T-helper 1 cell treated with Interleukin-12 subunit alpha and Interleukin-12 subunit beta and Interleukin-4 antibody, amounts not matched to agents 30 μg/mL and 1 μg/mL, for 36 hours (primary cell): ENCODE measurements at regions not wholly inside any gene's neighbourhood (a gene's known extent, or its start where the extent isn't known, plus 50 kb on each side); places are given as distances from the start of the nearest gene placed in this dataset.
"Not testable (repeated sequence)": the region's sequence is repeated elsewhere in the genome, so short reads cannot be mapped to it uniquely, and the experiment has no call there.

Source experiments
- H3K27ac Mint-ChIP-seq: one replicate; pipeline ENCODE4 v1.8.0; 2021; ENCODE audit warnings: mild to moderate bottlenecking, mixed read lengths
- H3K27me3 Mint-ChIP-seq: one replicate; pipeline ENCODE4 v1.8.0; 2021; ENCODE audit warnings: low read depth, mixed read lengths
- H3K36me3 Mint-ChIP-seq: one replicate; pipeline ENCODE4 v1.8.0; 2021; ENCODE audit warnings: low read depth, mixed read lengths
- H3K4me1 Mint-ChIP-seq: one replicate; pipeline ENCODE4 v1.8.0; 2021; ENCODE audit warnings: low read depth, mixed read lengths
- H3K4me3 Mint-ChIP-seq: one replicate; pipeline ENCODE4 v1.8.0; 2021; ENCODE audit warnings: mild to moderate bottlenecking, moderate library complexity, mixed read lengths
- H3K9me3 Mint-ChIP-seq: one replicate; pipeline ENCODE4 v1.8.0; 2021; ENCODE audit warnings: mixed read lengths

DNA sequence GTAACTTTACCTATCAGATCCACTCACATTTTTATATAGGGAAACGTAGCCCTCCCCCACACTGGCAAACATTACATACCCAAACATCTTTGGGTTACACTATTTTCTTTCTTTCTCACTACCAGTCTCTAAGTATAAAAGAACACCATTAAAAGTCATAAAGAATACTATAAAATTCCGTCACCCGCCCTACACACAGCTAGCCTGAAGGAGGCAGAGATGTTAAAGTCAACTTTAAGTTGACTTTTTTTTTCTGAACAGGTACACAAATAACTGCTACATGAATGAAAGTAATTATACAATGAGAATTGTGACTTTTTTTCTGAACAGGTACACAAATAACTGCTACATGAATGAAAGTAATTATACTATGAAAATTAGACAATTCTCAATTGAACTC is 628.3 kb downstream of the NUP35 start:
- Mint-ChIP-seq H3K27ac (no peak overlapping the region), H3K27me3 (no peaks in the 10 kb centered on the region), H3K36me3 (no peaks in the 10 kb centered on the region)

DNA sequence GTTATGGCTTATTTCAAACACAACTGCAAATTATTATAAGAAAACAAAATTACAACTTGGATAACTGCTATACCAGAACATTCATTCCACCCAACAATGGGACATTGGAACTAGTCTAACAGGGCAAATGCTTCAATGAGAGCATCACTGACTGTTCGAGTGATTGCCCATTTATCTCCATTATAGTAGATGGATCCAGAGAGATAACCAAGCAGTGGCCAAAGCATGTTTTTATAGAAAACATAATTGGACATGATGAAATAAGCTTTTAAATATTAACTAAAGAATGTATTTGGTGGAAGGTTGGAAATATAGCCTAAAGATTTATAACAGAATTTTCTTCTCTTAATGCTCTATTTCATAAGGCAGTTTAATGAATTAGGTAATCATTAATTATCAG is 634.8 kb downstream of the NUP35 start:
- no peaks in the 10 kb centered on the region for H3K27me3 Mint-ChIP-seq
- no peaks in the 10 kb centered on the region for H3K4me1 Mint-ChIP-seq
- no peaks in the 10 kb centered on the region for H3K36me3 Mint-ChIP-seq
- H3K27ac Mint-ChIP-seq = no peak overlapping the region
- H3K9me3 Mint-ChIP-seq = no peaks in the 10 kb centered on the region
- H3K4me3 Mint-ChIP-seq = no peak overlapping the region

More for the DNA sequence above, 628.3 kb downstream of the NUP35 start:
- Mint-ChIP-seq H3K4me1 (no peaks in the 10 kb centered on the region), H3K4me3 (no peak overlapping the region), H3K9me3 (peaks cover 2% of the 10 kb centered on the region)

DNA sequence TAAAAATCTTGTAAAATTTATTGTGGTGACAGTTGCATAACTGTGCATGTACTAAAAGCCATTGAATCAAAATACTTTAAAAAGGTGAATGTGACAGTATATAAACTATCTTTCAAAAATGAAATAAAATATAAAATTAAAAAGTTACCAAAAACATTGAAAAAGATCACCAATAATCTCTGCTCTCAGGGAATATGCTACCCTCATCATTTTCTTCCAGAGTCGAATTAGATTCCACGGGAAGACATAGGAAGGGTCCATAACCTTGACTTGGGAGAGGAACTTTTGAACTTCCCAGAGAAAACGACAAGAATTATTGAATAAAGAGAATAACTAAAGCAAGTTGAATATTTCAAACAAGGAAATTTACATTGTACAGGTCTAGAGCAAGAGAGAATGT is 649.5 kb downstream of the NUP35 start:
- Mint-ChIP-seq H3K4me3 (no peak overlapping the region), H3K4me1 (no peaks in the 10 kb centered on the region), H3K27ac (no peak overlapping the region), H3K9me3 (peaks cover 16% of the 10 kb centered on the region), H3K36me3 (no peaks in the 10 kb centered on the region), H3K27me3 (no peaks in the 10 kb centered on the region)

DNA sequence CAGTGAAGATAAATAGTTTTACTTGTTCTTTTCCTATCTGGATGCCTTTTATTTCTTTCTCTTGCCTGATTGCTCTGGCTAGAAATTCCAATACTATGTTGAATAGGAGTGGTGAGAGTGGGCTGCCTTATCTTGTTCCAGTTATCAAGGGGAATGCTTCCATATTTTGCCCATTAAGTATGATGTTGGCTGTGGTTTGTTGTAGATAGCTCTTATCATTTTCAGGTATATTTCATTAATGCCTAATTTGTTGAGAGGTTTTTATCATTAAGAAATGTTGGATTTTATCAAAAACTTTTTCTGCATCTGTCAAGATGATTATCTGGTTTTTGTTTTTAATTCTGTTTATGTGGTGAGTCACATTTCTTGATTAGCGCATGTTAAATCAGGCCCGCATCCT is 655.8 kb downstream of the NUP35 start:
- no peak overlapping the region for H3K4me3 Mint-ChIP-seq
- no peaks in the 10 kb centered on the region for H3K36me3 Mint-ChIP-seq
- H3K27me3 Mint-ChIP-seq = no peaks in the 10 kb centered on the region
- H3K9me3 Mint-ChIP-seq = peaks cover 13% of the 10 kb centered on the region
- H3K27ac Mint-ChIP-seq = no peak overlapping the region
- no peaks in the 10 kb centered on the region for H3K4me1 Mint-ChIP-seq

DNA sequence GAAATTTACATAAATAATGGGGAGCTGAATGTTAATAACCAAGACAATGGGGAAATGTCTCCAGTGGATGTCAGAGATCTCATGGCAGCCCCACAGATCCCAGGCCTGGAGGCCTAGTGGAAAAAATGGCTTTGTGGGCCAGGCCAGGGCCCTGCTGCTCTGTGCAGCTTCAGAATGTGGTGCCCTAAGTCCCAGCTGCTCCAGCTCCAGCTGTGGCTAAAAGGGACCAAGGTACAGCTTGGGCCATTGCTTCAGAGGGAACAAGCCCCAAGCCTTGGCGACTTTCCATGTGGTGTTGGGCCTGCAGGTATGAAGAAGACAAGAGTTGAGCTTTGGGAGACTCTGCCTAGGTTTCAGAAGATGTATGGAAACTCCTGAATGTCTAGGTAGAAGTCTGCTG is 658.2 kb downstream of the NUP35 start:
- Mint-ChIP-seq H3K27ac (no peak overlapping the region), H3K4me1 (no peaks in the 10 kb centered on the region), H3K9me3 (peaks cover 3% of the 10 kb centered on the region), H3K27me3 (no peaks in the 10 kb centered on the region), H3K4me3 (no peak overlapping the region), H3K36me3 (no peaks in the 10 kb centered on the region)

DNA sequence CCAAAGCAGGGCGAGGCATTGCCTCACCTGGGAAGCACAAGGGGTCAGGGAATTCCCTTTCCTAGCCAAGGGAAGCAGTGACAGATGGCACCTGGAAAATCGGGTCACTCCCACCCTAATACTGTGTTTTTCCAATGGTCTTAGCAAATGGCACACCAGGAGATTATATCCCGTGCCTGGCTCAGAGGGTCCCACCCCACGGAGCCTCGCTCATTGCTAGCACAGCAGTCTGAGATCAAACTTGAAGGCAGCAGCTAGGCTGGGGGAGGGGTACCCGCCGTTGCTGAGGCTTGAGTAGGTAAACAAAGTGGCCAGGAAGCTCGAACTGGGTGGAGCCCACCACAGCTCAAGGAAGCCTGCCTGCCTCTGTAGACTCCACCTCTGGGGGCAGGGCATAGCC is 664.6 kb downstream of the NUP35 start:
- H3K36me3 Mint-ChIP-seq, H3K4me1 Mint-ChIP-seq, H3K27me3 Mint-ChIP-seq, H3K27ac Mint-ChIP-seq, H3K4me3 Mint-ChIP-seq: not testable (repeated sequence)
- peaks cover 24% of the 10 kb centered on the region for H3K9me3 Mint-ChIP-seq

DNA sequence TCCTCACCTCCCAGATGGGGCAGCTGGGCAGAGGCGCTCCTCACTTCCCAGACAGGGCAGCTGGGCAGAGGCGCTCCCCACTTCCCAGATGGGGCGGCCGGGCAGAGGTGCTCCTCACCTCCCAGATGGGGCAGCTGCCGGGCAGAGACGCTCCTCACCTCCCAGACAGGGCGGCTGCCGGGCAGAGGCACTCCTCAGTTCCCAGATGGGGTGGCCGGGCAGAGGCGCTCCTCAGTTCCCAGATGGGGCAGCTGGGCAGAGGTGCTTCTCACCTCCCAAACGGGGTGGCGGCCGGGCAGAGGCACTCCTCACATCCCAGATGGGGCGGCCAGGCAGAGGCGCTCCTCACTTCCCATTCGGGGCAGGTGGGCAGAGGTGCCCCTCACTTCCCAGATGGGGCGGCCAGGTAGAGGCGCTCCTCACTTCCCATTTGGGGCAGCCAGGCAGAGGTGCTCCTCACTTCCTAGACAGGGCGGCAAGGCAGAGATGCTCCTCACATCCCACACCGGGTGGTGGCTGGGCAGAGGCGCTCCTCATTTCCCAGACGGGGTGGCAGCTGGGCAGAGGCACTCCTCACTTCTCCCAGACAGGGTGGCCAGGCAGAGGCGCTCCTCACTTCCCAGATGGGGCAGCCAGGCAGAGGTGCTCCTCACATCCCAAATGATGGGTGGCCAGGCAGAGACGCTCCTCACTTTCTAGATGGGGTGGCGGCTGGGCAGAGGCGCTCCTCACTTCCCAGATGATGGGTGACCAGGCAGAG is 668.1 kb downstream of the NUP35 start:
- not testable (repeated sequence) for H3K36me3 Mint-ChIP-seq, H3K27me3 Mint-ChIP-seq, H3K4me3 Mint-ChIP-seq, H3K27ac Mint-ChIP-seq, H3K4me1 Mint-ChIP-seq
- H3K9me3 Mint-ChIP-seq = peaks cover 26% of the 10 kb centered on the region

DNA sequence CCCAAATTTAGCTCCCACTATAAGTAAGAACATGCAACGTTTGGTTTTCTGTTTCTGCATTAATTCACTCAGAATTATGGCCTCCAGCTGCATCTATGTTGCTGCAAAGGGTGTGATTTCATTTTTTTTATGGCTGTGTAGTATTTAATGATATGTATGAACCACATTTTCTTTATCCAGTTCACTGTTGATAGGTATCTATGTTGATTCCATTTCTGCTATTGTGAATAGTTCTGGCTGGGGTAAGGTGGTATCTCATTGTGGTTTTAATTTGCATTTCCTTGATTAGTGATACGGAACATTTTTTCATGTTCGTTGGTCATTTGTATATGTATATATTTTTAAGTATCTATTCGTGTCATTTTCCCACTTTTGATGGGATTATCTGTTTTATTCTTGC is 674.3 kb downstream of the NUP35 start:
- Mint-ChIP-seq H3K36me3 (no peaks in the 10 kb centered on the region), H3K9me3 (peaks cover 5% of the 10 kb centered on the region), H3K4me1 (no peaks in the 10 kb centered on the region), H3K27me3 (no peaks in the 10 kb centered on the region), H3K27ac (no peak overlapping the region), H3K4me3 (no peak overlapping the region)

DNA sequence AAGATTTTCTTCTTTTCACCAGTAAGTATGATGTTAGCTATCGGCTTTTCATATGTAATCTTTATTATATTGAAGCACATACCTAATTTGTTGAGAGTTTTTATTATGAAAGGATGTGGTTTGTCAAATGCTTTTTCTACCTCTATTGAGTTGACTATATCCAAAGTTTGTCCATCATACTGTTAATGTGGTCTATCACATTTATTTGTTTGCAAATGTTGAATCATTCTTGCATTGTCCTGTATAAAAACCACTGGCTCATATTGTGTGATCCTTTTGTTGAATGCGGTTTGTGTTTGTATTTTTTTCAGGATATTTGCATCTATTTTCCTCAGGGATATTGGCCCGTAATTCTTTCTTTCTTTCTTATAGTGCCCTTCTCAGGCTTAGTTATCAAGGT is 675.5 kb downstream of the NUP35 start:
- Mint-ChIP-seq H3K9me3 (no peaks in the 10 kb centered on the region), H3K4me1 (no peaks in the 10 kb centered on the region), H3K27ac (no peak overlapping the region), H3K4me3 (no peak overlapping the region), H3K36me3 (no peaks in the 10 kb centered on the region), H3K27me3 (no peaks in the 10 kb centered on the region)

DNA sequence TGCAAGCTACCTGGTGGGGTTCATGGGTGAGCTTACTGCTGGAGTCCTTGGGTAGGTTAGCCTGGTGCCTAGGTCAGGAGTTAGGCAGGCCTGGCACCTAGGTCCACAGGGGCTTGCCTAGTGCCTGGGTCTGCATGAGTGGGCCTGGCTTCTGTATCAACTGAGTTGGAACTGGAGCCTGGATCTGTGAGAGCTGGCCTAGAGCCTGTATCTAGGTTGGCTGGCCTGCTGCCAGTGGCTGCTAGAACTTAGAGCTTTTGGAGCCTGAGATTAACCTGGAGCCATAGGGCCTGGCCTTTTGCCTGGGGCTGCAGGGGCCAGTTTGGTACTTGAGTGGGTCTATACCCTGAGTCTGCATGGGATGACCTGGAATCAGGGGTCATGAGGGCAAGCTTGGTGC is 679.4 kb downstream of the NUP35 start:
- Mint-ChIP-seq H3K9me3 (no peaks in the 10 kb centered on the region), H3K4me3 (no peak overlapping the region), H3K27ac (no peak overlapping the region)

DNA sequence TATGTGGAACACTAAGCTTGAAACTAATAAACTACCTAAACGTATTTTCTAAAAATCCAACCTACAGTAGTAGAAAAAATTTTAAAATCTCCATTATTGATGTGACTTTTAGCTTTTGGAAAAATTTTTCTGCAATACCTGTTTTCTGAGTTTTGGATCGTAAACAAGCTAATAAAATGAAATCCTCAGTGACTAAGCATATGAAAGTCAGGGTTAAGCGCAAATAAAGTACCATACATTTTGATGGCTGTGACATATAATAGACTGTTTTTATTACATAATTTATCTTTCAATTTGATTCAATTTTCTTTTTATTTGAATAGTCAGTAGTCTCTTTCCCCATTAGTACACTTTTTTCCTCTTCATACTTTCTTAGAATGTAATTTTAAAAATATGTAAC is 683.6 kb downstream of the NUP35 start:
- no peak overlapping the region for H3K27ac Mint-ChIP-seq
- H3K4me3 Mint-ChIP-seq = no peak overlapping the region
- no peaks in the 10 kb centered on the region for H3K36me3 Mint-ChIP-seq
- H3K9me3 Mint-ChIP-seq = no peaks in the 10 kb centered on the region
- no peaks in the 10 kb centered on the region for H3K4me1 Mint-ChIP-seq
- no peaks in the 10 kb centered on the region for H3K27me3 Mint-ChIP-seq

More for the DNA sequence above, 679.4 kb downstream of the NUP35 start:
- Mint-ChIP-seq H3K27me3 (no peaks in the 10 kb centered on the region), H3K4me1 (no peaks in the 10 kb centered on the region), H3K36me3 (no peaks in the 10 kb centered on the region)

DNA sequence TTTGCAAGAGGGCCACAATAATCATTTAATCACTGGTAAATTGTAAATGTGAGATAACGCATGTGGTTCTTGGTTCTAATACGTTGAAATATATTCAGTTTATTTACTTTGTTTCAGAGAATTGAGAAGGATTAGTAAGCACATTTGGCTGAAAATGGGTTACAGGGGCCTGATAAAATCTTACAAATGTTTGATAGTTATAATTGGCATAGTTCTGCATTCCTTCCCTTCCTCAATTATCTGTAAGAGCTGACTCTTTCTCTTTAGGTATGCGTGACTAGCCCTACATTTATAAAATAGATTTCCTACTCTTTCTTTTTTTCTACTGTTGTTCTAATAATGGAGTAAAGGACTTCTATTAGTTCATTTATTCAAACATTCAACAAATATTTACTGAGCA is 685.2 kb downstream of the NUP35 start:
- Mint-ChIP-seq H3K4me1 (no peaks in the 10 kb centered on the region), H3K4me3 (no peak overlapping the region), H3K9me3 (no peaks in the 10 kb centered on the region), H3K27me3 (no peaks in the 10 kb centered on the region), H3K27ac (no peak overlapping the region), H3K36me3 (no peaks in the 10 kb centered on the region)

DNA sequence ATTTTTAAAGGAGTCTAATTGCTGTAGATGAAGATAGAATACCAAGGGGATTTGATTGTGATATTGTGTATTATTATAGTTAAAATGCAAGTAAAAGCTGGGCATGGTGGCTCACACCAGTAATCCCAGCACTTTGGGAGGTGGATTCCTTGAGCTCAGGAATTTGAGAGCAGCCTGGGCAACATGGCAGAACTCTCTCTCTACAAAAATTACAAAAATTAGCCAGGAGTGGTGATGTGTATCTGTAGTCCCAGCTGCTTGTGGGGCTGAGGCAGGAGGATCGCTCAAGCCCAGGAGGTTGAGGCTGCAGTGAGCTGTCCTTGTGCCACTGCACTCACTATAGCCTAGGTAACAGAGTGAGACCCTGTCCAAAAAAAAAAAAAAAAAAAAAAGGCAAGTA is 687.0 kb downstream of the NUP35 start:
- no peak overlapping the region for H3K27ac Mint-ChIP-seq
- no peaks in the 10 kb centered on the region for H3K9me3 Mint-ChIP-seq
- H3K27me3 Mint-ChIP-seq = no peaks in the 10 kb centered on the region
- no peaks in the 10 kb centered on the region for H3K36me3 Mint-ChIP-seq
- no peaks in the 10 kb centered on the region for H3K4me1 Mint-ChIP-seq
- no peak overlapping the region for H3K4me3 Mint-ChIP-seq

DNA sequence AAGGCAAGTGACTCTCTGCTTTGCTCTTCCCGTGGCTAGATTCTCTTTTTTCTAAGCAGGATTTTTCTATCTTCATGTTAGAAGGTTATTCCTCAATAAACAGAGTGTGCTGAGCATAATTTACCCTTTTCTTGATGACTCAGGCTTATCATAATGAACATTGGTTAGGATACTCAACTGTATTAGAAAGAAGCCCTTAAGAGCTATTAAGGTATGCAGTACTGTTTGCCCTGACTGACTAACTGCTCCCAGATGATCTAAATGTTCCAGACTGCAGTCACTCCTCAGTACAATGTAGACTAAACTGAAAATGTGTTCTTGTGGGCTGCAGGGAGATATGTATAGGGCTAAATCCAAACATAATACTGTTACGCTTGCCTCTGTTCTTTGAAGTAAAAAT is 687.8 kb downstream of the NUP35 start:
- Mint-ChIP-seq H3K27ac (no peak overlapping the region), H3K4me1 (no peaks in the 10 kb centered on the region), H3K4me3 (no peak overlapping the region), H3K27me3 (no peaks in the 10 kb centered on the region), H3K9me3 (no peaks in the 10 kb centered on the region), H3K36me3 (no peaks in the 10 kb centered on the region)

DNA sequence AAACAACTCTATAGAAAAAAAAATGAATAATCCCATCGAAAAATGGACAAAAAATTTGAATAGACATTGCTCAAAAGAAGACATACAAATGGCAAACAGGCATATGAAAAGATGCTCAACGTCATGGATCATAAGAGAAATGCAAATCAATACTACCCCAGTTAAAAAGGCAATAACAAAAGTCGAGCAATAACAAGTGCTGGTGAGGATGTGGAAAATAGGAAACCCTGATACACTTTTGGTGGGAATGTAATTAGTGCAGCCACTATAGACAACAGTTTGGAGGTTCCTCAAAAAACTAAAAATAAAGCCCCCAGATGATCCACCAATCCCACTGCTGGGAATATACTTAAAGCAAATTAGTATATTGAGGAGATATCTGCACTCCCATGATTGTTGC is 701.5 kb downstream of the NUP35 start:
- Mint-ChIP-seq H3K27ac (no peak overlapping the region), H3K36me3 (no peaks in the 10 kb centered on the region), H3K4me1 (no peaks in the 10 kb centered on the region), H3K27me3 (no peaks in the 10 kb centered on the region), H3K4me3 (no peak overlapping the region), H3K9me3 (peaks cover 6% of the 10 kb centered on the region)

DNA sequence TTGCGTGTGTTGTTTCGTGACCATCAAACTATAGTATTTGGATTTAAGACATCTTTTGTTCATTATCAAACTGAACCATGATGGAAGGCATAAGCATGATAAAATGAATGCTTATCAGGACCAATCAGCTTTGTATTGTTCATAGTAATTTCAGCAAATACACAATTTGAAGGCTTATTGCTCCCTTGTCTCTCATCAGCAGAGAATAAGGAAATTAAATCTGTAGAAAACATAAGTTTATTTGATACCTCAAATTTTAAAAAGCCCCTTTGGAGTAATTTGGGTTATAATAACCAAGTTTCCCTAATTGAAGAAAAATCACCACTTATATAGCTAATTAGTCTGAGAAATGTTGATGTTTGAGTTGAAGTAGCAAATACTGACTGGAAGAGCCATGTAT is 705.7 kb downstream of the NUP35 start:
- no peak overlapping the region for H3K27ac Mint-ChIP-seq
- peaks cover 6% of the 10 kb centered on the region for H3K9me3 Mint-ChIP-seq
- H3K4me3 Mint-ChIP-seq = no peak overlapping the region
- no peaks in the 10 kb centered on the region for H3K27me3 Mint-ChIP-seq
- no peaks in the 10 kb centered on the region for H3K36me3 Mint-ChIP-seq
- no peaks in the 10 kb centered on the region for H3K4me1 Mint-ChIP-seq
